Stomach (tissue), 8 donors: ENCODE measurements at regions not wholly inside any gene's neighbourhood (a gene's known extent, or its start where the extent isn't known, plus 50 kb on each side); places are given as distances from the start of the nearest gene placed in this dataset.

Experiments
- DNase-seq, 2 donors: peaks; one replicate each; pipeline versions ENCODE4 v3.0.0 to v3.0.0-alpha.2; 2013 to 2019
- H3K27ac ChIP-seq, 5 donors: fragments of 200-600 bp in 4 of 5; sonication (generic) in 4 of 5; one replicate each; pipeline ENCODE4 v1.5.1; 2013 to 2019; ENCODE audit warnings: mild to moderate bottlenecking in 1 of 5, moderate library complexity in 1 of 5
- H3K27me3 ChIP-seq, 3 donors: fragments of 200-600 bp; sonication (generic); one replicate each; pipeline ENCODE4 v1.5.1; 2017 to 2019; ENCODE audit warnings: mixed run types in 1 of 3
- H3K36me3 ChIP-seq, 4 donors: fragments of 200-600 bp; sonication (generic); 1 replicate in 3 of 4; 2 replicates in 1 of 4; pipeline ENCODE4 v1.5.1; 2016 to 2019
- H3K4me1 ChIP-seq, 4 donors: fragments of 200-600 bp; sonication (generic); one replicate each; pipeline ENCODE4 v1.5.1; 2016 to 2019
- H3K4me3 ChIP-seq, 4 donors: fragments of 200-600 bp; sonication (generic) in 3 of 4; one replicate each; pipeline ENCODE4 v1.5.1; 2016 to 2019; ENCODE audit warnings: mild to moderate bottlenecking in 1 of 4
- H3K9me3 ChIP-seq, 4 donors: fragments of 200-600 bp; sonication (generic); one replicate each; pipeline ENCODE4 v1.5.1; 2016 to 2019
- CTCF ChIP-seq, 7 experiments: fragments of 450-650 bp in 4 of 7; fragments of 200-600 bp in 3 of 7; sonication (generic) in 3 of 7; IDR thresholded peaks; one replicate each; pipeline ENCODE4 v1.5.1; 2016 to 2019; ENCODE audit warnings: antibody characterized with exemption in 7 of 7, control low read depth in 2 of 7, mild to moderate bottlenecking in 1 of 7
- EP300 ChIP-seq: sonication (generic); formaldehyde crosslinking; IDR thresholded peaks from one replicate; pipeline ENCODE4 v1.6.1; 2017; ENCODE audit warnings: antibody characterized with exemption
- POLR2A ChIP-seq, 4 donors: fragments of 450-650 bp; IDR thresholded peaks; one replicate each; pipeline ENCODE4 v1.6.1; 2016; ENCODE audit warnings: antibody characterized with exemption in 4 of 4, control low read depth in 2 of 4, mild to moderate bottlenecking in 1 of 4, moderate library complexity in 1 of 4
- POLR2AphosphoS5 ChIP-seq, 3 donors: sonication (generic); formaldehyde crosslinking; IDR thresholded peaks; one replicate each; pipeline ENCODE4 v1.6.1; 2016; ENCODE audit warnings: antibody characterized with exemption in 3 of 3
- WGBS, 5 donors: extraction: QIAGEN DNeasy Blood & Tissue Kit in 3 of 5; methylation state at CpG; one replicate each; pipeline versions ENCODE4 v1.1.5 to v1.1.7; 2013 to 2018; 5-methylcytosine and 5-hydroxymethylcytosine counted together
- intact Hi-C: fragments of 100-400 bp; cut with DNase I; formaldehyde crosslinking; loops from one replicate; pipeline ENCODE4 v1.15.1; 2023; ENCODE audit warnings: low total_unique reads
- donor health status: healthy with polysubstance abuse.
- donor health status: Bipolar disorder and iron deficiency.
- donor health status: healthy.

DNA sequence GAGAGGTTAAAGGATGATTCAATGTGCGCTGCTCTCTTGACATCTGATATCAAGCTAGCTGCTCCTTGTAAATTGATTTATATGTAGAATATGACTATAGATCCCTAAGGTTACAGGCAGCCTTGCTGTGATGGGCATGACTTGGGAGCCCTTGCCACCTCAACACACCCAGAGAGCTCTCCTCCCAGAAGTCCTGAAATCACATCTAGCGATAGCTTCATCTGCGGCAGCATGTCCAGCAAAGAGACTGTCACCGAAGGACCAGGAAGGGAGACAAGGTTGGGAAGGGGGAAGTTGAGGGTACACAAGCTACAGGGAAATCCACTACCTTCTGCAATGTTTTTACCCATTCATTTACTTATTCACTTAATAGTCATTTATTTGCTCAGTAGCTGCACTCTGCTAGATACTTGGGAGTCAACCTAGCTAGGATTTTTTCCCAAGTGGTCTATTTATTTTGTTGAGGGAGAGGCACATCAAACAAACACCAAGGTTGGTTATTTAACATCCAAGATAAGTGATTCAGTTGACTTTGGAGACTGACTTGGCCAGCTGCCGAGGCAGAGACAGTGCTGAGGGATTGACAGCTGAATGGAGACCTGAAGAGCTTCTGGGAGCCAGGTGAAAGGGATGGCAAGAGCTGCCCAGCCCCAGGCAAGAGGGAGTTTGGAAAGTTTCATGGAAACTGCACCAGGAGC, 205.8 kb upstream of the IL12A start:
- Histone ChIP-seq H3K4me1 (peaks cover 3 to 44% (median 25%) of the 10 kb centered on the region in 4 donors), H3K27ac (peak overlapping the region in 1 of 5 donors; percentile 80), H3K27me3 (no peaks in the 10 kb centered on the region), H3K36me3 (no peaks in the 10 kb centered on the region), H3K9me3 (no peaks in the 10 kb centered on the region), H3K4me3 (no peak overlapping the region)
- WGBS, 5 donors = 57 to 72% (median 61%) methylated on average over 5 of the region's 5 CpGs
- no peak for DNase-seq
- intact Hi-C loops = no loop called here
- no peak for TF ChIP-seq POLR2AphosphoS5 (IDR thresholded peaks at IDR 0.05)

DNA sequence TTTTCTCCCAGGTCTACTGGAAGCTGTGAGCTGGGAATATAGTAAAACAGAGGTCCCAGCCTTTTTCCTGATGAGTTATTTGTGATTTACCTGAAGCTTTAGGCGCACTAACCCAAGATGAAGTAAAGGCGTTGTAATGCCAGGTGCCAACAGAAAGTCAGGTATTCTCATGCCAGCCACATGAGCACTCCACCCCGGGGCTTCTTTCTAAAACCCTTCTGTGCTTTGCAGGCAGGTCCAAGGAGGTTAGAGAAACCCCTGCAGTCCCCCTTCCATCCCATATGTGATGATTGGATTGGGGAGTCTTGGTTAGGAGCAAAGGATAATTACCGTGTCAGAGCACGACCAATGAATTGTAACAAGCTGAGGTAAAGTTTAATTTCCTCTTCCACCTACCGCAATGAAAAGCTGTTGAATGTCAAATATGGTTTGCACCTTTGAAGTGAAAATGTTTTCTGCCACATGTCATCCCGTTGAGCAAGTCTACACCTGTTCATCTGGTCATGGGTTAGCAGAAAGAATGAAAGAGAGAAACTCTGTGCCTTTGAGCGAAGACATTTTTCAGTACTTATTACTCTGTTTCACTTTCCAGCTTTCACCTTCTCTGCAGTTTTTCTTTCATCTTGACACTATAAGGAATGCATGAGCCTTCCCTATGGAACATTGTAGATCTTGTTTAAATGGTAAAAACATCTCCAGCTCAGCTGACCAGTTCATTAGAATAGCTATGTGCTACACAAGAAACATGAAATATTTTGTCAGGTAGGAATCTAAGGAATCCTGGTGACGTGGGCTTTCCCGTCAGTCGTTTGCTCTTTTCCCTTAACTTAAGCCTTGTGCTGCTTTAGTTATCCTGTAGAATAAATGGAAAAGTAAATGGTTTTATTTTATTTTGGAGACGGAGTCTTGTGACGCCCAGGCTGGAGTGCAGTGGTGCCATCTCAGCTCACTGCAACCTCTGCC, 204.6 kb upstream of the IL12A start:
- TF ChIP-seq POLR2A (IDR thresholded peaks at IDR 0.05) (no peak), POLR2AphosphoS5 (IDR thresholded peaks at IDR 0.05) (peak in 1 of 3 donors; percentile 62)
- intact Hi-C loops = no loop called here
- peak overlapping the region in 3 of 5 donors; percentile 32 to 80 (median 65) for H3K27ac ChIP-seq

DNA sequence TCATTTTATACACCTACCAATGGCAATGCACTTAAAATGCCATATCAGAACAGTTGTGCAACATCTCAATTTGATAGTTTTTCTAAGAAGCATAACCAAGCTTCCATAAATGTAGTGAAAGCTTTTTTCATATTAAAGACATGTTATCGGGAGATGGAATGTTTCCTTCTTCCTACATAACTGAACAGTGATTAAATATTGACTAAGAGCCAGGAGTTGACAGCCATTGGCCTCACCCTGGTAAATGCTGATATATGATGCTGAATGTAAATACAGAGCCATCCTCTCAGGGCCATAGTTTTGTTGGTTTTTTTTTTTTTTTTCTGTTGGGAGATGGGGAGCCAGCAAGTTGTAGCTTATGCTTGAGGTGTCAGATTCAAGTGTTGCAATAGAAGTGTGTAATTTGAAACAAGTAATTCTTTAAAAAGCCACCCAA, 203.3 kb upstream of the IL12A start:
- no peak overlapping the region for H3K4me3 ChIP-seq
- TF ChIP-seq POLR2AphosphoS5 (IDR thresholded peaks at IDR 0.05) (no peak), EP300 (no peak), POLR2A (IDR thresholded peaks at IDR 0.05) (no peak), CTCF (IDR thresholded peaks at IDR 0.05) (no peak)
- WGBS, 5 donors = 22 to 37% (median 33%) methylated on average over 1 of the region's 1 CpG
- H3K4me1 ChIP-seq = peaks cover 3 to 65% (median 35%) of the 10 kb centered on the region in 4 donors
- peak overlapping the region in 2 of 5 donors; percentile 32 to 80 for H3K27ac ChIP-seq
- H3K27me3 ChIP-seq = no peaks in the 10 kb centered on the region
- H3K9me3 ChIP-seq = no peaks in the 10 kb centered on the region
- intact Hi-C loops = no loop called here
- DNase-seq = peak in 1 of 2 donors; percentile 26
- no peaks in the 10 kb centered on the region for H3K36me3 ChIP-seq

More for the DNA sequence above, 204.6 kb upstream of the IL12A start:
- 65 to 81% (median 75%) methylated on average over 13 of the region's 13 CpGs for WGBS, 5 donors
- Histone ChIP-seq H3K9me3 (no peaks in the 10 kb centered on the region), H3K4me1 (peaks cover 3 to 56% (median 31%) of the 10 kb centered on the region in 4 donors), H3K27me3 (no peaks in the 10 kb centered on the region), H3K36me3 (no peaks in the 10 kb centered on the region), H3K4me3 (no peak overlapping the region)
- peak in 1 of 2 donors; percentile 27 for DNase-seq

DNA sequence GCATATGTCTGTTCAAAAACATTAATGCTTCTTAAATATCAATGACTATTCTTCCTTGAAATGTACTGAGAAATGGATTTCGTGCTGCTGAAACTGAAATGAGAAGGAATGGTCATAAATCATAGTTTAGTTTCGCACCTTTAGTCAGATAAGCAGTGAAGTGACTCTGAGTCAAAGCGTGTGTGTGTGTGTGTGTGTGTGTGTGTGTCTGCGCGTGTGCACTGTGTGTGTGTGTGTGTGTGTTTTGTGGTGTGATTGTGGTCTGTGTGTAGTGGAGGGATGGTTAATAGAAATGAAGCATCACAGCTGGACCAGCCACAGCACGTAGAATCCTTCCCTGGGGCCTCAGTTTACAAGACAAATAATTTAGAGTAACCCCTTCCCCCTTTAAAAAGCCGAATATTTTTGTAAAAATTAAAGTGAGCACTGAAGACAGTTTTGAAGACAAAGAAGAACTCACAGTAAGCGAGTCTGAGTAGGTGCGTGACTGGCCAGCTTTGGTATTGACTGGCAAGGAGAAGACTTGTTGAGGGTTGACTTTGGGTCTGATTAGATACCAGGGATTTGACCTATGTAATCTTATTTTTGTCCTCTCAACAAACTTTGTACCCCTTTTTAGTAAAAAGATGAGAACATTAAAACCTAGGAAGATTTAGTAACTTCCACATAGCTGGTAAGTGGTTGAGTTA, 202.0 kb upstream of the IL12A start:
- Histone ChIP-seq H3K27me3 (no peaks in the 10 kb centered on the region), H3K27ac (peak overlapping the region in 3 of 5 donors; percentile 39 to 86 (median 58)), H3K4me1 (peaks cover 3 to 73% (median 37%) of the 10 kb centered on the region in 4 donors)

More for the DNA sequence above, 202.0 kb upstream of the IL12A start:
- no peak overlapping the region for H3K4me3 ChIP-seq
- H3K36me3 ChIP-seq = no peaks in the 10 kb centered on the region
- intact Hi-C loops = no loop called here
- H3K9me3 ChIP-seq = no peaks in the 10 kb centered on the region
- TF ChIP-seq CTCF (IDR thresholded peaks at IDR 0.05) (no peak), POLR2AphosphoS5 (IDR thresholded peaks at IDR 0.05) (no peak), EP300 (no peak), POLR2A (IDR thresholded peaks at IDR 0.05) (no peak)
- WGBS, 5 donors = 69 to 82% (median 73%) methylated on average over 9 of the region's 9 CpGs
- no peak for DNase-seq
